GM23248 (cell line): ENCODE measurements at regions not wholly inside any gene's neighbourhood (a gene's known extent, or its start where the extent isn't known, plus 50 kb on each side); places are given as distances from the start of the nearest gene placed in this dataset.

Experiments used
- DNase-seq: peaks from one replicate; pipeline ENCODE4 v3.0.0-alpha.2; 2015
- H2AFZ ChIP-seq: fragments of 200-600 bp; sonication (generic); 2 replicates; pipeline ENCODE4 v1.6.1; 2016; ENCODE audit warnings: antibody characterized with exemption
- H3F3A ChIP-seq: fragments of 200-600 bp; sonication (generic); 2 replicates; pipeline ENCODE4 v1.6.1; 2016; ENCODE audit warnings: mild to moderate bottlenecking, antibody characterized with exemption, mixed run types; ENCODE audit not compliant: insufficient read depth
- H3K27ac ChIP-seq: fragments of 200-600 bp; sonication (generic); 2 replicates; pipeline ENCODE4 v1.5.1; 2016; ENCODE audit warnings: mild to moderate bottlenecking
- H3K27me3 ChIP-seq: fragments of 200-600 bp; sonication (generic); replicated peaks from 2 replicates; pipeline ENCODE4 v1.6.1; 2016; ENCODE audit warnings: mild to moderate bottlenecking; ENCODE audit not compliant: insufficient read depth
- H3K36me3 ChIP-seq: fragments of 200-600 bp; sonication (generic); 2 replicates; pipeline ENCODE4 v1.6.1; 2016; ENCODE audit warnings: low read depth, mild to moderate bottlenecking
- H3K4me1 ChIP-seq: fragments of 200-600 bp; sonication (generic); 2 replicates; pipeline ENCODE4 v1.6.1; 2016; ENCODE audit warnings: mild to moderate bottlenecking; ENCODE audit not compliant: insufficient read depth
- H3K4me2 ChIP-seq: fragments of 200-600 bp; sonication (generic); one replicate; pipeline ENCODE4 v1.6.1; 2016; ENCODE audit warnings: mild to moderate bottlenecking; ENCODE audit not compliant: unreplicated experiment
- H3K4me3 ChIP-seq: fragments of 200-600 bp; sonication (generic); 2 replicates; pipeline ENCODE4 v1.5.1; 2016; ENCODE audit warnings: mild to moderate bottlenecking
- H3K79me2 ChIP-seq: fragments of 200-600 bp; sonication (generic); 2 replicates; pipeline ENCODE4 v1.6.1; 2016; ENCODE audit warnings: mild to moderate bottlenecking; ENCODE audit not compliant: insufficient read depth
- H3K9ac ChIP-seq: fragments of 200-600 bp; sonication (generic); 2 replicates; pipeline ENCODE4 v1.6.1; 2016; ENCODE audit warnings: mild to moderate bottlenecking
- H3K9me2 ChIP-seq: fragments of 200-600 bp; sonication (generic); 2 replicates; pipeline ENCODE4 v1.6.1; 2016; ENCODE audit warnings: mixed run types, mild to moderate bottlenecking, moderate library complexity; ENCODE audit not compliant: insufficient read depth
- H3K9me3 ChIP-seq: fragments of 200-600 bp; sonication (generic); one replicate; pipeline ENCODE4 v1.6.1; 2017; ENCODE audit warnings: low read depth
- H4K20me1 ChIP-seq: fragments of 200-600 bp; sonication (generic); 2 replicates; pipeline ENCODE4 v1.6.0; 2016; ENCODE audit not compliant: insufficient read depth
- EZH2 ChIP-seq: fragments of 200-600 bp; sonication (generic); IDR thresholded peaks from 2 replicates; pipeline ENCODE4 v1.6.1; 2018; ENCODE audit warnings: antibody characterized with exemption, mild to moderate bottlenecking; ENCODE audit not compliant: insufficient read depth, poor library complexity, severe bottlenecking
- EZH2phosphoT487 ChIP-seq: fragments of 200-600 bp; sonication (generic); IDR thresholded peaks from 2 replicates; pipeline ENCODE4 v1.6.1; 2018; ENCODE audit warnings: antibody characterized with exemption, moderate library complexity, mild to moderate bottlenecking, low read depth; ENCODE audit not compliant: insufficient read depth
- WGBS, 2 experiments: methylation state at CpG; one replicate each; pipeline ENCODE4 v1.1.6; 2015 to 2017; ENCODE audit warnings: low lambda C conversion rate in 2 of 2, low coverage in 1 of 2; ENCODE audit errors: missing lambda C conversion rate in 2 of 2; 5-methylcytosine and 5-hydroxymethylcytosine counted together
- in situ Hi-C: fragments of 300-500 bp; cut with MboI; formaldehyde crosslinking; loops from 2 replicates; pipeline ENCODE4 v1.15.0; 2020

- 0 out of 2 replicates have a peak, but pooled peaks cover 4% of the 10 kb centered on the region for H3K27me3 ChIP-seq
- no peaks in the 10 kb centered on the region for H3K9me2 ChIP-seq
- in situ Hi-C loops = no loop called here
- DNase-seq = no peak
- no peaks in the 10 kb centered on the region for H3K4me1 ChIP-seq
- H3K4me2 ChIP-seq = no peak overlapping the region
- H3K9ac ChIP-seq = no peak overlapping the region
- no peak overlapping the region for H3K27ac ChIP-seq
- H3K79me2 ChIP-seq = no peaks in the 10 kb centered on the region
- TF ChIP-seq EZH2 (no peak), EZH2phosphoT487 (no peak)
- H2AFZ ChIP-seq = no peak overlapping the region
- H3K9me3 ChIP-seq = no peaks in the 10 kb centered on the region
- H3K4me3 ChIP-seq = no peak overlapping the region
- 79 to 80% methylated on average over 5 of the region's 5 CpGs for WGBS, 2 experiments
- no peaks in the 10 kb centered on the region for H3K36me3 ChIP-seq
- H3F3A ChIP-seq = no peaks in the 10 kb centered on the region
- no peaks in the 10 kb centered on the region for H4K20me1 ChIP-seq
Observed at GRCh38 chr17:33516645-33517044, 223.6 kb upstream of the ASIC2 start.

- H3K79me2 ChIP-seq = no peaks in the 10 kb centered on the region
- WGBS, 2 experiments = 43 to 51% methylated on average over 4 to 5 of the region's 5 CpGs
- H3K36me3 ChIP-seq = no peaks in the 10 kb centered on the region
- no peaks in the 10 kb centered on the region for H3K4me1 ChIP-seq
- DNase-seq = no peak
- H3K27me3 ChIP-seq = 0 out of 2 replicates have a peak, but pooled peaks cover 4% of the 10 kb centered on the region
- no peak overlapping the region for H3K4me3 ChIP-seq
- H2AFZ ChIP-seq = no peak overlapping the region
- no peaks in the 10 kb centered on the region for H4K20me1 ChIP-seq
- no peaks in the 10 kb centered on the region for H3K9me2 ChIP-seq
- no peaks in the 10 kb centered on the region for H3F3A ChIP-seq
- no peak overlapping the region for H3K27ac ChIP-seq
- no peaks in the 10 kb centered on the region for H3K9me3 ChIP-seq
- no peak overlapping the region for H3K9ac ChIP-seq
- H3K4me2 ChIP-seq = no peak overlapping the region
- in situ Hi-C loops = no loop called here
- TF ChIP-seq EZH2phosphoT487 (no peak), EZH2 (no peak)
Observed at GRCh38 chr17:33517746-33518145, 224.7 kb upstream of the ASIC2 start.

GRCh38 chr17:33519692-33520091 lies 226.6 kb upstream of the ASIC2 start:
- H3K27ac ChIP-seq = no peak overlapping the region
- H3K4me2 ChIP-seq = no peak overlapping the region
- TF ChIP-seq EZH2phosphoT487 = no peak
- no peak for TF ChIP-seq EZH2
- H3K4me3 ChIP-seq = no peak overlapping the region
- no peak for DNase-seq
- H4K20me1 ChIP-seq = no peaks in the 10 kb centered on the region
- H2AFZ ChIP-seq = no peak overlapping the region
- in situ Hi-C loops = no loop called here
- H3F3A ChIP-seq = no peaks in the 10 kb centered on the region
- no peaks in the 10 kb centered on the region for H3K9me2 ChIP-seq
- H3K4me1 ChIP-seq = no peaks in the 10 kb centered on the region
- H3K9me3 ChIP-seq = no peaks in the 10 kb centered on the region
- WGBS, 2 experiments = 4 to 8% methylated on average over 4 of the region's 4 CpGs
- no peaks in the 10 kb centered on the region for H3K79me2 ChIP-seq
- H3K27me3 ChIP-seq = 0 out of 2 replicates have a peak, but pooled peaks cover 4% of the 10 kb centered on the region
- H3K9ac ChIP-seq = no peak overlapping the region
- H3K36me3 ChIP-seq = no peaks in the 10 kb centered on the region

- in situ Hi-C loops = no loop called here
- H4K20me1 ChIP-seq = no peaks in the 10 kb centered on the region
Observed at GRCh38 chr17:33520426-33521330, 227.6 kb upstream of the ASIC2 start.

More at GRCh38 chr17:33520426-33521330, 227.6 kb upstream of the ASIC2 start:
- no peaks in the 10 kb centered on the region for H3K36me3 ChIP-seq
- no peaks in the 10 kb centered on the region for H3K4me1 ChIP-seq
- H3K4me2 ChIP-seq = no peak overlapping the region
- no peak overlapping the region for H3K9ac ChIP-seq
- no peaks in the 10 kb centered on the region for H3F3A ChIP-seq
- TF ChIP-seq EZH2 (no peak), EZH2phosphoT487 (no peak)
- H3K79me2 ChIP-seq = no peaks in the 10 kb centered on the region
- H3K4me3 ChIP-seq = no peak overlapping the region
- DNase-seq = peak; percentile 25
- no peak overlapping the region for H2AFZ ChIP-seq
- no peaks in the 10 kb centered on the region for H3K9me2 ChIP-seq
- WGBS, 2 experiments = 45 to 47% methylated on average over 13 of the region's 13 CpGs
- H3K9me3 ChIP-seq = no peaks in the 10 kb centered on the region
- H3K27ac ChIP-seq = no peak overlapping the region
- H3K27me3 ChIP-seq = 0 out of 2 replicates have a peak, but pooled peaks cover 4% of the 10 kb centered on the region
